ENCODE measurements at regions not wholly inside any gene's neighbourhood (a gene's known extent, or its start where the extent isn't known, plus 50 kb on each side); places are given as distances from the start of the nearest gene placed in this dataset.

- DNase-seq = no peak
Observed at GRCh38 chr17:69722518-69722917, 308.0 kb downstream of the MAP2K6 start.

- no peak for DNase-seq
Observed at GRCh38 chr17:69723316-69723715, 308.8 kb downstream of the MAP2K6 start.

DNA sequence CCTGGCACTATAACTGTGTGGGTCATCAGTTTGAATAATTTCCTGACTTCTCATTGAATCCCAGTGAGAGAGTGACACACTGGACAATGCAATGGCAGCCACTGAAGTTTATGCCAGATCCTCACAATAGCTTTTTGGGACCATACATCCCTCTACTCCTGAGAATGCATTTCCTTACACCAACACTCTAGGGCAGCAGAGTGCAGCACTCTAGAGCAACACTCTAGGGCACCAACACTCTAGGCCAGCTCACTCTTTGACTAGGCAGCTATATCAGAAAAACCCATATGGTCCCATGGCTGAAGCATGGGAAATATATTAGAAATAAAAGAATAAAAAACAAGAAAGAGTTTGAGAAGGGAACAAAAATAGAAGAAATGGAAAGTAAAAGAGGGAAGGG, 309.2 kb downstream of the MAP2K6 start:
- no peak for DNase-seq

DNA sequence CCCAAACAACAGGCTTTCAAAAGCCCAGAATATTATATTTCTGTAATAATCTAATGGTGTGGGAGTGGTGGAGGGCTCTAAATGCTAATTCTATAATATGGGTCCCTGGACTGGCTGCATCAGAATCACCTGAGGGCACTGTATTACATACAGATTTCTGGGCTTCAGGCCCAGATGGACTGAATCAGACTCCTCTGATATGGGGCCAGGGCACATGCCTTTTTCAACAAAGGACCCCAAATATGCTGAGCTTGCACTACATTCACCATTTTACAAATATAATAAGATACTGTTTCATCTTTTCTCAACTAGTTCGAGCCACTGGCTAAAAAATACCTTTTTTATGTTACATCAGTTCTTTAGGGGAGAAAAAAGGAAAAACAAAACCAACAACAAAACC, 309.7 kb downstream of the MAP2K6 start:
- no peak for DNase-seq

- DNase-seq = no peak
Observed at GRCh38 chr17:69725146-69725545, 310.6 kb downstream of the MAP2K6 start.

DNA sequence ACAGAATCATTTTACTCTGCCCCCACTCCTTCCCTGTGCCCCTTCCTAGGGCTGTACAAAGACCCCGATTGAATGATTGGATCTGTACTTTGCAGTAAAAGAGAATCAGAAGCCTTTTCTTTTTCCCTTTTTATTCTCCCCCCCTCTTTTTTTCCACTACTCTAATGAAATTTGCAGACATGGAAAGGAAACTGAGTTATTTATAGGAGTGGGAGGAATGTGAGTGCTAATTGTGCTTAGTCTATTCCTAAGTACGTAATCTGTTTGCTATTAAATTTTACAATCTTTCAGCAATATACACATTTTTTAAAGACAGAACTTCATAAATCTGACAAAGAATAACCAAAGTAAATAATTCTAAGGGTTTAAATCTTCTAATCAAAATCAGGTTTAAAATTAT, 314.3 kb downstream of the MAP2K6 start:
- DNase-seq = no peak

GRCh38 chr17:69729944-69730343, 315.4 kb downstream of the MAP2K6 start:
- no peak for DNase-seq

GRCh38 chr17:69732272-69732918, 317.9 kb downstream of the MAP2K6 start:
- DNase-seq = no peak

DNA sequence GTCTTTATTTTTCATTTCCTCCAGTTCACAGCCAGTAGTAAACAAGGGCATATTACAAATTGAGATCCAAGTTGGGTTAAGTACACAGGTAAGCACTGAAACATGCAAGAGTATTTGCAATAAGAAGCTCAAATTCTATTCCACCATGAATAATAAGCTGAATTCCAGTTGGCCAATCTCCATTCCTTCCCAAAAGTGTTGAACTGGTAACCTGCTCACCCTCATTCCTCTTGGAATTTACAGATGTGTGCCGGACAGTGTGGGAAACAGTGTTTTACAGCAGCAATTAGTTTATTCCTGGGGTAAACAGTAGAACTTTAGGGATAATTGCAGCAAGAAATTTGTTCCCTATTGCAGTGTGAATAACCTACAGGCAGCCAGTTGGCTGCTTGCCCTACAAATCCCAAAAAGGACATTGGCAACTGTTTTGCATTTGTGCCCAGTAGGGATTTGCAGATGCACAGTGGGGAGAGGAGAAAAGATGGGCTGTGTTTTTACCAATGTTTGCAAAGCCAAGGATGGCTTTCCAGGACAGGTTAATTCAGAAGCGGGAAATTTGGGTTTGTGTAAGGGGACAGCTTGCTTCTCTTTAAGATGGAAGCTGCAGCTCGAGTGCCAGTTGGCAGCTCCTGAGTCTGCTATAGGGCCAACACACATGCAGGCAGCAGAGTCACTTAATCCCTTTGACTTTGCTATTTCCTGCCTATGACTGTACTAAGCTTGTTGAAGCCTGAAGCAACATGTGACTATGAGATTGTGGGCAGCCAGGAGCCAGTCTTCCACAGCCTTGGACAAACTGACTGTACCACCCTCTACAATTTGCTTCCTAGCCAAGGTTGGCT, 318.9 kb downstream of the MAP2K6 start:
- DNase-seq = no peak

DNA sequence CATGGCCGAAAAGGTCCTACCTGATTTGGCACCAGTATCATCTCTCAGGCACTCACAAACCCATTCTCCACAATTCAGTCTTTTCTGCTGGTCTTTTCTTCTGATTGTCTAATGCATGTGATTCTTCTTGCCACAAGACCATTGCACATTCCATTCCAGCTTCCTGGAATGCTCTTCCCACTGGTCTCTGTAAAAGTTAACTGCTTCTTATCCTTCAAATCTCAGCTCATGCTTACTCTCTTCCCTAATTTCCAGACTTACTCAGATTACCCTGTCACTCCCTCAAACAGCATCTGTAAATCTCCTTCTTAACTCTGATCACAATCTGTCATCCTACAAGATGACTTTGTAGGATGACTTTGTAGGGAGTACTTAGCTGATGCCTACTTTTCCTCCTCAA, 320.2 kb downstream of the MAP2K6 start:
- DNase-seq = no peak

DNA sequence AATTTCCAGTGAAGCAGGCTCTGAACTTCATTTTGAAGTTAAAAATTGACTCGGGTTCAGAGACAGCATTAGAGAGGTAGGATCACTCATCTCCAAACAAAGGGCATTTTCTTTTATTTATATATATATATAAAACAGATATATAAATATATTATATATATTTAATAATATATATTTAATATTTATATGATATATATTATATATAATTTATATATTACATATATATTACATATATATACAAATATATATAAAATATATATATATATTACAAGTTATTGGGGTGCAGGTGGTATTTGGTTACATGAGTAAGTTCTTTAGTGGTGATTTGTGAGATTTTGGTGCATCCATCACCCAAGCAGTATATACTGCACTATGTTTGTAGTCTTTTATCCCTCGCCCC, 320.8 kb downstream of the MAP2K6 start:
- DNase-seq = no peak

DNA sequence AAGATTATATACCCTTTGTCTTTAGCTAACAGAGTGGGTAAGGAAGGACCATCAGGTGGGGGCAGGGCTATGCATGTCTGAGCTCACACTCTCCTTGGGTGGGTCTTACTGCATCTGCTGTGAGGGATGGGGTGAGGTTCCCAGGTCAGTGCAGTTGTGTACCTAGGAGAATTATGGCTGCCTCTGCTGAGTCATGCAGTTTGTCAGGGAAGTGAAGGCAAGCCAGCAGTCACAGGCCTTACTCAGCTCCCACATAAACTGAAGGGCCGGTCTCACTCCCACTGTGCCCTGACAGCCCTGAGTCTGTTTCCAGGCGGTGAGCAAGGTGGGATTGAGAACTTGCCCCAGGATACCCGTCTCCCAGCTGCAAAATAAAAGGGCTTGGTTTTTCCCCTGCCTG, 328.6 kb downstream of the MAP2K6 start:
- no peak for DNase-seq

DNA sequence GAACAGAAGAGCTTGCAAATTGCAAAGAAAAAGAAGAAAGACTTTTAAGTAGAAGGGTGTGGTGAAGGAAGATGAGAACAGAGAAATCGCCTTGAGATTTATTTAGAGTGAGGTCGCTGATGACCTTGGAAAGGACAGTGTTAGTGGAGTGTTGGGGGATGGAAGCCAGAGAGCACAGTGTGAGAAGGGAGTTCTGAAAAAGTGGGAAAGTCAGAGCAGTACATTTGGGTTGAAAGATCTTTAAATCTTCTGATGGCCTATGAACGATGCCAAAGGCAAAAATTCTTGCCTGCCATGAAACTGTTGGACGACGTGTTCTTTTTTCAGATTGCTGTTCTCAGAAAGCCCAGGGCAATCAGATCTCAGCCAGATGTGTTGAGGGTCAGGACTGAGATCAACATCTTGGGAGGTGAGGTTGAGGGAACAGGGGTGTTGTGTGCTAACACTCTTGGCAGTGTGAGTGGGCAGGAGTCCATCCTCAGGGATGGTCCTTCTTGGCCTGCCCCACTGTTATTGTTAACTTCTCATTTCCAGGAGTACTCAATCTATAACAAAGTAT, 330.1 kb downstream of the MAP2K6 start:
- no peak for DNase-seq

- DNase-seq = no peak
Observed at GRCh38 chr17:69749911-69750310, 325.1 kb upstream of the KCNJ16 start.

GRCh38 chr17:69757688-69758430, 317.2 kb upstream of the KCNJ16 start:
- DNase-seq = no peak

DNA sequence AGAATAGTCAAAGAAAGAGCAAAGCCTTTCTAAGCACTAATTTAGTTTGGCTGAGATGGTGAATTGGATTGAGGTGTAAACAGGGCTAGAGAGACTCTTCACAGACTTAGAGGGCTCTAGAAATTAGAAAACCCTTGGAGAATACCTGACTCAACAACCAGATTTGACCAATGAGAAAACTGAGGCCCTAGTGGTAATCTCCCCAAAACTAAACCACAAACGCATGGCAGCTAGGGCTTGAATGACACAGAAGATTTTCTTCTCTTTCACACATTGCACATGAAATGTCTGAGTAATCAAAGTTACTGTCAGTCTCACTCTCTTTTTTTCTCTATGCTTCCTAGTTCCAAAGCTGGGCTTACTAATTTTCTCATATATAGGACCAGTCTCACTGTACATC, 314.5 kb upstream of the KCNJ16 start:
- DNase-seq = no peak

DNA sequence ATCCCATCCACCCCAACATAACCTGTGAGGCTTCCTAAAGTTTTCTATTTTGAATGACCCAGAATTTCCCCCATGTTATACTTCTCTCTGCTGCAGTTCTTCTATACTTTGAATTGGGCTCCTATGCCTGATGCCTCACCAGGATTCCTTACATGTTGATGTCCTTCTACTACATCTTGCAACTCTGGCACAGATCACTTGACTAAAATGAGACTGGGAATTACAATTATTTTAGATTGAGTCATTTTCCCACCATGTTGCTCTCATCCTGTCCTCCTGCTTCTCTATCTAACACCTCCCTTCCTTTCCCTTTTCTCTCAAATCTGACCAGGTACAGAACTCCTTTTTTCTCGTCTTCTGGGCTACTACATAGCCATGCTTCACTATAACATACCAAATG, 314.0 kb upstream of the KCNJ16 start:
- no peak for DNase-seq

DNA sequence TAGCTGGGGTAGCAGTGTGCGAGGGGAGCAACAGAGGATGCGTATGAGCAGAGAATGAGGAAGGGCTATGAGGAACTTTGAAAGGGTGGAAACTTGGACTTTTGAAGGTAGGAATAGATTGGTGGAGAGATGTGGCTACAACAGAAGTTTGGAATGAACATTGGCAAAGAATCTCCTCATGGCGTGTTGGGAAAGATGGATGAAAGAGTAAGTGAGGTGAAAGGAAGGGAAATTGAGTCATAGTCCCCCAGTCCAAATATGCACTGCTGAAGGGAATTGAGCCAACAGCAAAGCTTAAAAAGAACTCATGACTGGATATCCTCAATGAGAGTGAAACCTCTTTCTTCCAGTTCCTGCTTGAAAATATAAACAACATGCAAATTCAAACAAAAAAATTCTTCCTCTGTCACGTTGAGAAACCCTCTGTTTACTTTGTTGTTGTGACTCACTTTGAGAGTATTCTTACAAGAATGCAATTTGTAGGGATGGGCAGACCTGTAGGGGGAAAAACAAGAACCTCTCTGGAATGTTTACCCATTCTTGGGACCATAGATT, 313.2 kb upstream of the KCNJ16 start:
- DNase-seq = no peak

- no peak for DNase-seq
Observed at GRCh38 chr17:69762359-69762758, 312.7 kb upstream of the KCNJ16 start.

DNA sequence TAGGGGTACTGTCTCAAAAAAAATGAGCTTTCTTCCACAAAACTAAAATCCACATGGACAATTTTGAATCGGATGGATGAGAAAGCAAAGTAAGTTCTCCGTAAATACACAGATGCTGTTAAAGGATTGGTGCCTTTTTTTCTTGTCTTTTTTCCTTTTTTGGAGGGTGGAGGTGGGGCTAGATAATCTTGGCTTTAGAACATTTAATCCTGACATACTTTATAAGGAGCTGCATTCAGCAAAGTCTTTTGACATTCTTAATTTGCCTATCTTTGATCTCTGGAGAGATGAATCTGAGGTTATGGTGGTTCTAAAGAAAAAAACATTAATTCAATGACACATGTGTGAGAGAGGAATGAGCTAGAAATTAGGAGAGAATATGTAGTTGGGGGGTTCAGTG, 312.3 kb upstream of the KCNJ16 start:
- DNase-seq = no peak

DNA sequence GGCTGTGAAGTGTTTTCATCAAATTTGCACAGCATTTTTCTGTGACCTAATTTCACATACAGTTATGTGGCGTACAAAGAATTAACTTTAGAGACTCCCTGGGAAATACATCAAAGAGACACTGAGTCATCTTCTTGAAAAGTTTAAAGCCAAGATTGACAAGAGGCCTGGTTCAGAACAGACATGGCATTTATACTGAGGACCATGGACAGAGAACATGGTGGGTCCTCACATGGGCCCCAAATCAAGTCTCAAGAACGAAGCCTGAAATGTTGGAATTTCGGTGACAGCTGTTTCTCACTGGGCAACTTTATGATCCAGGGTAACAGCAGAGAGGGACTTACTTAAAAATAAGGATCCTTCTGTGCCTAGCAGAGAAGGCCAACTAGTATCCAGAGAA, 311.5 kb upstream of the KCNJ16 start:
- no peak for DNase-seq

- DNase-seq = no peak
Observed at GRCh38 chr17:69764146-69764545, 310.9 kb upstream of the KCNJ16 start.

- DNase-seq = no peak
Observed at GRCh38 chr17:69769050-69769449, 306.0 kb upstream of the KCNJ16 start.

All from KG1 (cell line).